Neuronal stem cell (in vitro differentiated cells): ENCODE measurements at regions not wholly inside any gene's neighbourhood (a gene's known extent, or its start where the extent isn't known, plus 50 kb on each side); places are given as distances from the start of the nearest gene placed in this dataset.
"Not testable (repeated sequence)": the region's sequence is repeated elsewhere in the genome, so short reads cannot be mapped to it uniquely, and the experiment has no call there.

Experiments
- DNase-seq: peaks from one replicate; pipeline ENCODE4 v3.0.0-alpha.2; 2013; ENCODE audit warnings: low spot score
- H2AFZ ChIP-seq: one replicate; pipeline ENCODE4 v1.6.1; 2013; ENCODE audit warnings: mild to moderate bottlenecking, low read length, inconsistent platforms
- H2AK5ac ChIP-seq: 2 replicates; pipeline ENCODE4 v1.6.1; 2013; ENCODE audit warnings: low read depth, mild to moderate bottlenecking, inconsistent platforms, low read length, moderate library complexity, mixed read lengths
- H2BK120ac ChIP-seq: 2 replicates; pipeline ENCODE4 v1.6.1; 2013; ENCODE audit warnings: low read depth, mild to moderate bottlenecking, inconsistent platforms, low read length, moderate library complexity, mixed read lengths
- H2BK12ac ChIP-seq: one replicate; pipeline ENCODE4 v1.6.1; 2013; ENCODE audit warnings: low read length, inconsistent platforms
- H2BK15ac ChIP-seq: 2 replicates; pipeline ENCODE4 v1.6.1; 2013; ENCODE audit warnings: mild to moderate bottlenecking, low read length, inconsistent platforms, mixed read lengths
- H2BK5ac ChIP-seq: one replicate; pipeline ENCODE4 v1.6.1; 2013; ENCODE audit warnings: inconsistent platforms, mild to moderate bottlenecking, low read length, moderate library complexity
- H3K14ac ChIP-seq: one replicate; pipeline ENCODE4 v1.6.1; 2013; ENCODE audit warnings: low read length, inconsistent platforms
- H3K18ac ChIP-seq: 2 replicates; pipeline ENCODE4 v1.6.1; 2013; ENCODE audit warnings: low read length, inconsistent platforms
- H3K23ac ChIP-seq: 2 replicates; pipeline ENCODE4 v1.6.1; 2013; ENCODE audit warnings: low read depth, mild to moderate bottlenecking, mixed read lengths, low read length, inconsistent platforms; ENCODE audit not compliant: poor library complexity
- H3K27ac ChIP-seq: replicated peaks from 3 replicates; pipeline ENCODE4 v1.5.1; 2013; ENCODE audit warnings: low read length, inconsistent platforms
- H3K27me3 ChIP-seq, 3 experiments: 2 replicates each; pipeline ENCODE4 v1.6.1; 2013; ENCODE audit warnings: low read length in 3 of 3, mild to moderate bottlenecking in 2 of 3, inconsistent platforms in 1 of 3, low read depth in 1 of 3, mixed read lengths in 1 of 3, moderate library complexity in 1 of 3; ENCODE audit not compliant: control insufficient read depth in 3 of 3, insufficient read depth in 3 of 3
- H3K36me3 ChIP-seq, 2 donors: replicated peaks in 1 of 2; 2 replicates each; pipeline ENCODE4 v1.6.1; 2013; ENCODE audit warnings: low read length in 2 of 2; ENCODE audit not compliant: control insufficient read depth in 2 of 2, insufficient read depth in 2 of 2
- H3K4ac ChIP-seq: 2 replicates; pipeline ENCODE4 v1.6.1; 2013; ENCODE audit warnings: inconsistent platforms, mild to moderate bottlenecking, low read length, moderate library complexity
- H3K4me1 ChIP-seq, 2 donors: 1 replicate in 1 of 2; 2 replicates in 1 of 2; pipeline ENCODE4 v1.6.1; 2013; ENCODE audit warnings: low read length in 2 of 2, low read depth in 1 of 2; ENCODE audit not compliant: control insufficient read depth in 2 of 2, insufficient read depth in 1 of 2
- H3K4me2 ChIP-seq: one replicate; pipeline ENCODE4 v1.6.1; 2013; ENCODE audit warnings: mild to moderate bottlenecking, low read length, inconsistent platforms; ENCODE audit not compliant: insufficient read depth, poor library complexity, severe bottlenecking
- H3K4me3 ChIP-seq, 2 donors: 2 replicates each; pipeline ENCODE4 v1.5.1; 2013; ENCODE audit warnings: low read length in 2 of 2, mild to moderate bottlenecking in 2 of 2, inconsistent platforms in 1 of 2, moderate library complexity in 1 of 2
- H3K79me1 ChIP-seq: one replicate; pipeline ENCODE4 v1.6.1; 2013; ENCODE audit warnings: low read depth, mild to moderate bottlenecking, inconsistent platforms, low read length, moderate library complexity
- H3K9ac ChIP-seq: one replicate; pipeline ENCODE4 v1.6.1; 2013; ENCODE audit warnings: mild to moderate bottlenecking, low read depth, low read length, inconsistent platforms; ENCODE audit not compliant: poor library complexity
- H3K9me3 ChIP-seq, 2 donors: replicated peaks in 1 of 2; 2 replicates each; pipeline versions ENCODE3 to v1.6.1; 2013; ENCODE audit warnings: low read length in 2 of 2, mild to moderate bottlenecking in 2 of 2, inconsistent platforms in 1 of 2, low read depth in 1 of 2, mixed read lengths in 1 of 2, moderate library complexity in 1 of 2; ENCODE audit not compliant: control insufficient read depth in 2 of 2, insufficient read depth in 1 of 2
- H4K8ac ChIP-seq: one replicate; pipeline ENCODE4 v1.6.1; 2013; ENCODE audit warnings: low read depth, mild to moderate bottlenecking, inconsistent platforms, low read length, moderate library complexity
- H4K91ac ChIP-seq: one replicate; pipeline ENCODE4 v1.6.1; 2013; ENCODE audit warnings: low read length, low read depth, mild to moderate bottlenecking, inconsistent platforms; ENCODE audit not compliant: poor library complexity
- WGBS, 2 donors: extraction: QIAGEN DNeasy Blood & Tissue Kit; methylation state at CpG; one replicate each; pipeline ENCODE4 v1.1.7; 2013; ENCODE audit warnings: missing lambda C conversion rate in 2 of 2, mixed read lengths in 1 of 2; ENCODE audit not compliant: insufficient read length in 2 of 2, insufficient replicate concordance in 1 of 2; ENCODE audit errors: extremely low coverage in 2 of 2; 5-methylcytosine and 5-hydroxymethylcytosine counted together

GRCh38 chr9:39018107-39018506 is 269.9 kb downstream of the CNTNAP3 start:
- H3K27ac ChIP-seq, H4K8ac ChIP-seq: not testable (repeated sequence)
- no CpG with 5 or more reads among the region's 1 CpG for whole genome bisulfite sequencing, 2 donors

GRCh38 chr9:39015178-39015577 is 272.8 kb downstream of the CNTNAP3 start:
- WGBS, 2 donors = no CpG with 5 or more reads among the region's 1 CpG
- H3K4me1 ChIP-seq, H4K91ac ChIP-seq, H3K4me2 ChIP-seq, H3K14ac ChIP-seq, H3K79me1 ChIP-seq, H2BK120ac ChIP-seq, H3K9ac ChIP-seq, H2BK5ac ChIP-seq, H3K4ac ChIP-seq, H3K18ac ChIP-seq, H2BK12ac ChIP-seq, H3K23ac ChIP-seq, H3K4me3 ChIP-seq, H3K9me3 ChIP-seq, H2AK5ac ChIP-seq, DNase-seq, H2AFZ ChIP-seq, H3K36me3 ChIP-seq, H2BK15ac ChIP-seq, H3K27ac ChIP-seq, H3K27me3 ChIP-seq, H4K8ac ChIP-seq: not testable (repeated sequence)

More at GRCh38 chr9:39018107-39018506, 269.9 kb downstream of the CNTNAP3 start:
- H2BK120ac ChIP-seq, H3K27me3 ChIP-seq, H2BK15ac ChIP-seq, H3K4me2 ChIP-seq, H3K79me1 ChIP-seq, H3K9ac ChIP-seq, H3K9me3 ChIP-seq, H3K4me1 ChIP-seq, H2BK5ac ChIP-seq, DNase-seq, H3K4ac ChIP-seq, H3K14ac ChIP-seq, H3K4me3 ChIP-seq, H4K91ac ChIP-seq, H2AFZ ChIP-seq, H3K23ac ChIP-seq, H2BK12ac ChIP-seq, H3K18ac ChIP-seq, H3K36me3 ChIP-seq, H2AK5ac ChIP-seq: not testable (repeated sequence)

GRCh38 chr9:39014805-39015123 is 273.2 kb downstream of the CNTNAP3 start:
- H3K4me2 ChIP-seq, H3K9me3 ChIP-seq, H2BK15ac ChIP-seq, H4K91ac ChIP-seq, DNase-seq, H3K4ac ChIP-seq, H3K4me1 ChIP-seq, H2BK12ac ChIP-seq, H4K8ac ChIP-seq, H2BK5ac ChIP-seq, H2BK120ac ChIP-seq, H2AK5ac ChIP-seq, H3K79me1 ChIP-seq, H3K36me3 ChIP-seq, H3K27me3 ChIP-seq, H3K18ac ChIP-seq, H2AFZ ChIP-seq, H3K4me3 ChIP-seq, H3K27ac ChIP-seq, H3K23ac ChIP-seq, H3K14ac ChIP-seq, H3K9ac ChIP-seq: not testable (repeated sequence)

GRCh38 chr9:39014096-39014804 is 273.7 kb downstream of the CNTNAP3 start:
- not testable (repeated sequence) for H3K27ac ChIP-seq, H3K9me3 ChIP-seq, H2AFZ ChIP-seq, H2AK5ac ChIP-seq, H4K8ac ChIP-seq, H2BK5ac ChIP-seq, H3K9ac ChIP-seq, H2BK120ac ChIP-seq, H3K27me3 ChIP-seq, H2BK12ac ChIP-seq, H3K4me3 ChIP-seq, H3K4ac ChIP-seq, H3K4me2 ChIP-seq, H3K4me1 ChIP-seq, H3K79me1 ChIP-seq, H3K23ac ChIP-seq, H3K18ac ChIP-seq, DNase-seq, H2BK15ac ChIP-seq, H3K36me3 ChIP-seq, H4K91ac ChIP-seq, H3K14ac ChIP-seq
- WGBS, 2 donors = no CpG with 5 or more reads among the region's 6 CpGs
